ENCODE measurements at regions not wholly inside any gene's neighbourhood (a gene's known extent, or its start where the extent isn't known, plus 50 kb on each side); places are given as distances from the start of the nearest gene placed in this dataset.

DNA sequence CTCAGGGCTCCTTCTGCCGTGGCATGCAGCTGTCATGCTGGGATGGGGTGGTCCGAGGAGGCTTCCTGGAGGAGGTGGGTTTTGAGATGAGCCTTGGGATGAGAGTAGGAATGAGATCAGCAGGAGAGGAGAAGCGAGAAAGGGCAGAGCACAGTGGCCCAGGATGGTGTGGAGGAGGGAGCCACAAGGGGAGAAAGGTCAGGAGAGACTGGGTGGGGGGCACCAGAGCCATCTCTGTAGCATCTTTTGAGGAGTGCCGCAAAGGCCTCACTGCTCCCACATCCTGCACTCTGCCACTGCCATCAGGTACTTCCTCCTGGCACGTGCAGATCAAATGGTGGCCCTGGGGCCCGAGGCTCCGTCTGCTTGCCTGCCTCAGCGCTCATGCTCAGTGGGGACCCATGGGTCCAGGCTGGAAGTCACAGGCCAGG, 150.2 kb downstream of the MACROH2A1 start:
- no peak for DNase-seq (ENCODE audit: low read depth in 2 of 2)

- no peak for DNase-seq (ENCODE audit: low read depth in 2 of 2)
Measured at GRCh38 chr5:135246923-135247795, 151.9 kb downstream of the MACROH2A1 start.

DNA sequence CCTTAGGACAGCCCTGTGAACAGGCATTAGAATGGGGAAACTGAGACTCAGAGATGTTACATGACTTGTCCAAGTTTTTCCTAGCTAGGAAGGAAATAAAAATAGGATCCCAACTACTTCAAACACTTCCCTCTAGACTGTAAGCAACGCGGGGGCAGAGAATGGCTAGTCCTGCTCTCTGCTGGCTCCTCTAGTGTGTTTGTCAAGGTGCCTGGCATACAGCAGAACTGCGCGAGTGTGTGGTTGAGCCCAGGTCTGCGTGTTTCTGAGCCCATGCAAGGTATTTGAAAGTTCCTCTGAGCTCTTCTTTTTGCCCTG, 152.5 kb downstream of the MACROH2A1 start:
- DNase-seq (ENCODE audit: low read depth in 2 of 2) = no peak

DNA sequence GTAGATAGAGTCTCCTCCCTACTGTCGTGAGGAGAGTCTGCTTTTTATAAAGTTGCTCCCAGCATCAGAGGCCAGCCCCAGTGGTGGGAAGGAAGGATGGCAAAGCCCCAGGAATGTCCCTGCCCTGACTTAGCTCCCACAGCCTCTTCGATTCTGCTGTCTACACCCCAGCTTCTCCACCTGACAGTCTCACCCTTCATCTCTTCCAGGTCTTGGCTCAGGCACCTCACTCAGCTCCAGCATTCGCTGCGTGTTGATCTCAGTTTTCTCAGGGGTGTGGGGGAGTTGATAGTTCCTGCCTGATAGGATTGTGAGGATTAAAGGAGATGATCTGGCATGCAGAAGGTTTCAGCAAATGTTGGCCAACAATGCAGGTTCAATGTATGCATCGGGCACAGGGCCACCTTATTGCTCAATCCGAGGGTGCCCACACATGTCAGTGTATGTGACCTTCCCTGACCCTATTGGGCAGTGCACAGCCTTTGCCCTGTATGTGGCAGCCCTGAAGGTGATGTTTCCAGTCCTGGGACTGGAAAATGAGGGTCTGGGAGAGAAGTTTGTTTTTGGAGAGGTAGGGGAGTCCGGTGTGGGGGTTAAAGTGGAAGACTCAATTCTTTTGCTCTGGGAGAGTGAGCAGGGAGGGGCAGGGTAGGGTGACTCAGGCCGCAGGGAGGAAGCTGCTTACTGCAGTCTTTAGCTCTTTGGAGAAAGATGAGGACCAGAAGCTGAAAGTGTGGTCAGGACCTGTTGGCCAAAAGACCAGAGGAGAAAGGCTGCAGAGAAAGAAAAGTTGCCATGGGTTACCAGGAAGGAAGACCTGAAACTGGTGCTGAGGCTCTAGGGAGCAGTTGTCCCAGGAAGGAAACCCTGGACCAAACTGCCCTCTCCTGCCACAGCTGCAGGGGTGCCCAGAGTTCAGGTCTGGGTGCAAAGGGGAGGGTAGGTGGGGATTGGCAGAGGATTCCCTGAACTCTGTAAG, 153.2 kb downstream of the MACROH2A1 start:
- DNase-seq (ENCODE audit: low read depth in 2 of 2) = no peak

DNA sequence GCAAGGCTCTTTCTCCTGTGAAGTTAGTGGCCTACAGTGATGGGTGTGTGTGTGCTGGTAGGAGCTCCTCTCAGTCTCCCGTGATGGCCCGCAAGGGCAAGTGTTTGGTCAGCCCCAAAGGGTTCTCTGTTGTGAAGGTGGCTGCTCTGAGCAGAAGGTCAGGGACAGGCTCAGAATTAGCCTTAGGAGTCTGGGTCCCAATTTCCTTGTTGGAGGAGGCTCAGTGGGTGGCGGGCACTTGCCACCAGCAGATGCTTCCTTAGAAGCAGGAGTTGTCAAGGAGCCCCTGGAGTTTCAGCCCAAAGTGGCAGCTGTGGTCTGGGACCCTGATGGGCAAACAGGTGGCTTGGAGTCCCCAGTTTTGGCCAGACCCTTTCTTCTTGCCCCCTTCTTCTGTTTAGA, 154.4 kb downstream of the MACROH2A1 start:
- no peak for DNase-seq (ENCODE audit: low read depth in 2 of 2)

DNA sequence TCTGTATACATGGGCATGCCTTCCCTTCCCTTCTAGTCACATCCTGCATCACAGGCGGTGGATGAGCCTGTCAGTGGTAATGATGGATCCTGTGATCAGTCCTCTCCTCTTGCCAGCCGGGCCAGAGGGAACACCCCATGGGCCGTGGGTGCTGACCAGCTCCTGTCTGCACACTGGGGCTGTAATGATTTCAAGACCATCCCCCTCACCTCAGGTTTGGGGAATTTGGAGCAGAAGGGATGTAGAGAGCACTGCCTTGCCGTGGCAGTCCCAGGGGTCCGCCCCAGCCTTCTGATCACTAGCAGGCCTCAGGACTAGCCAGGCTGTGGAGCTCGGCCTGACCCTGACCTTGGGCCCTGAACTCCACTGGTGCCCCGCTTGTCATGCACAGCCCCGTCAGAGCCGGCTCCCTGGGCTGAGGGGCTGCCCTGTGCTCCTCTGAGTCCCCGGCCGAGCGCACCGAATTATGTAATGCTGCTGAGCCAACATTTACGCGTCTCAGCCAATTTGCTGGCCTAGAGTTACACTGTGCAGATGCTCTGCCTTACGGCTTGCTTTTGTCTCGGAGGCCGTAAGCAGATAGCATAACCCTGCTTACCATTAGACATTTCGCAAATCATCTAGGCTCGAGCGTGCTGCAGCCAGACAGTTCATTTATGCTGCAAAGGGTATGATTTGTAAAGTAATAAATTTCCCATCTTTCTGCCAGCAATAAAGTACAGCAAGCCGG, 155.3 kb downstream of the MACROH2A1 start:
- DNase-seq (ENCODE audit: low read depth in 2 of 2) = no peak

DNA sequence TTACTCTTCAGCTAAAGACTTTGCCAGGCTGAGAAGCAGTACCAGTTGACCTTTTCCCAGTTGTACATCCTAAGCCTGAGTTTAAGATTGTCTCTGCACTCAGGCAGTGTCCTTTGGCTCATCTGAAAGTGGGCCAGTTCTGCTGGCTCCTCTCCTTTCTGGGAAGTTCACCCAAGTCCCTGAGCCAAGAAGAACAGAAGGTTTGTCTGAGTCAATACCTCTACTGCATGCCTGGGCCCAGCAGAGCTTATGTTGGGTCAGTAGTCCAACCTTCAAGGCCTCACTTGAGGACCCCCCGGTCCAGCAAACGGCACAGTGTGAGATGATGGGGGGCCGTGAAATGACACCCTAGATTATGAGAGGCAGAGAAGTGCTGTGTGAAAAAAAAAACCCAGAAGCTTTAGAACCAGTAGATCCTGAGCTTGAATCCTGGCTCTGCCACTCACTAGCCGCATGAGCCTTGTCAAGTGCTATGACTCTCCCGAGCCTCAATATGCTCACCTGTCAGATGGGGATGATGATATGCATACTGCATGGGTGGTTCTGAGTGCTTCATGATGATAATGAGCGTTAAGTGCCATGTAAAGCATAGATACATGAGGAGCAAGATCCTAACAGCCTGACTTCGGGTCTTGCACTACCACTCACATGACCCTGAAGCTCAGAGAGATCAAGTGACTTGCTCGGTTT, 156.0 kb downstream of the MACROH2A1 start:
- no peak for DNase-seq (ENCODE audit: low read depth in 2 of 2)

DNA sequence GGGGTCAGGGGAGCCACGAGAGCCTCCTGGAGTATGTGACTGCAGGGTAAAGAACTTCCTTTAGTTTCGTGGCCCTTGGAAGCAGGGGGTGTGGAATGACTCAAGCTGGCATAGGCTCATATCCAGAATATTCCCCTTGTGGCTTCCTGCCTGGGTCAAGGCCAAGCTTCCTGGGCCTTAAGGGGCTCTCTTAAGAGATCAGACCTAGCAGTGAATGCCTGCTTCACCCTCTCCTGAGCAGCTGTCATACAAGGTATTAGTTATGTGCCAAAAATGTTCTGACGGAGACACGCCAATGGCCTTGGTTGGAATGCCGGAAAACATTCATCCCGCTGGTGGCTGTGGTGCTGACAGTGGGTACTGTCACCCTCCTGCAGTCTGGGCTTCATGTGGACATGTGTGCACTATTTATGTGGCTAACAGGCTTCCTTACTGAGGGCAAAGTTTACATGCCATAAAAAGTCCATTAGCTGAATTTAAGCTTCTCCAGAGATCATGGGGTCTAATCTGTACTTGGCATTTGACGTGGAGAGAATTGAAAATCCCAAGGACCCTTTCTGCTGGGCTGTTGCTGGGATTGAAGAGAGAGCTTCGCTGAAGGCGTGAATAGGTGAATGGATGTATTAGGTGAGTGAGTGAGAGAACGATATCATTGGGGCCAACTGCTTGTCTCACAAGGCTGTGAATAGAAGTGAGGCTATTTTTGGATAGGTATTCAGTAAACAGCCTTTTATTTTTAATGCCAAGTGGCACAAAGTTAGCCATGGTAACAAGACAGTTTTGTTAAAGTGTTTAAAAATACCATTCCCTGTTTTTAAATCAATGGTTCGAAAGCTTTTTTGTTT, 156.8 kb downstream of the MACROH2A1 start:
- DNase-seq (ENCODE audit: low read depth in 2 of 2) = no peak

DNA sequence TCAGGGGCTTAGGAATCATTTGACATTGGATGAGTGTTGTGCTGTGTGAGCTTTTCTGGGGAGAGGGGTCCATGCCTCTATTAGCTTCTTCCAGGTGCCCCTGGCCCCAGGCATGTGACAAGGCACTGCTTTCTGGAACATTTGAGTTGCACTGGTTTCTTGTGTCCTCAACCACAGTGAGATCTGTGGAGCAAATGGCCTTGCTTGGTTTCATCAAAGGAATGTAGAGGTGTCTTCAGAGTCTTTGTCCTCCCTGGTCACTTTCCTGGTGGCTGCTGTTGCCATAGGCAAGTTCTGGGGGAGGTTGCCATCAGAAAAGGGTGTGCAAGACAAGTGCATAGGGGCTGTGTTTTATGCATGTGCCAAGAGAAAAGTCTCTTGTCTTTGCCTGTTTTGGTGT, 157.5 kb downstream of the MACROH2A1 start:
- no peak for DNase-seq (ENCODE audit: low read depth in 2 of 2)

DNA sequence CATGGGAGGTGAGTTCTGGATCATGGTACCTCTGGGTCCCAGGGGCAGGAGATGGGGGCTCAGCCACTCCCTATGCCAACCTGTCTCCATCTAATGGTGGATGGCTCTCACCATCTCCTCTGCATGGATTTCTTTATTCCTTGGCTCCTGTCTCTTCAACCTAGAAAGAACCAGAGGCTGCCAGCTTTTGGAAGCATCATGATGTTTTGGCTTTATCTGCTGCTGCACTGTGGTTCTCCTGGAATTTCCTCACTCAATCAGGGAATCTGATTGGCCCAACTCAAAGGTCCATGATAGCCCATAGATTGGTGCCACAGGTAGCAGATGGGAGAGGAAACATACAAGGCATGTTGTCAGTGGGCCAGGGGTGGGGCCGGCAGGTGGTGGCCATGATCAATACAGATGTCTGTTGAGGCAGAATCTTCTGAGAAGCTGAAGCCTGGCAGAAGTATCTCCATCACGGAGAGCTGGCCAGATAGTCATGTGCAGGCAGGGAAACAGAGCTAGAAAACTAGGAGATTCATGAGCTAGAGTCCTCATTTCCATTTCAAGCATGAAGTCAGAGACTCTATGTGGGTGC, 158.2 kb downstream of the MACROH2A1 start:
- DNase-seq (ENCODE audit: low read depth in 2 of 2) = no peak

GRCh38 chr5:135240283-135240633, 158.8 kb downstream of the MACROH2A1 start:
- no peak for DNase-seq (ENCODE audit: low read depth in 2 of 2)

GRCh38 chr5:135239453-135240282, 159.4 kb downstream of the MACROH2A1 start:
- DNase-seq (ENCODE audit: low read depth in 2 of 2) = no peak

DNA sequence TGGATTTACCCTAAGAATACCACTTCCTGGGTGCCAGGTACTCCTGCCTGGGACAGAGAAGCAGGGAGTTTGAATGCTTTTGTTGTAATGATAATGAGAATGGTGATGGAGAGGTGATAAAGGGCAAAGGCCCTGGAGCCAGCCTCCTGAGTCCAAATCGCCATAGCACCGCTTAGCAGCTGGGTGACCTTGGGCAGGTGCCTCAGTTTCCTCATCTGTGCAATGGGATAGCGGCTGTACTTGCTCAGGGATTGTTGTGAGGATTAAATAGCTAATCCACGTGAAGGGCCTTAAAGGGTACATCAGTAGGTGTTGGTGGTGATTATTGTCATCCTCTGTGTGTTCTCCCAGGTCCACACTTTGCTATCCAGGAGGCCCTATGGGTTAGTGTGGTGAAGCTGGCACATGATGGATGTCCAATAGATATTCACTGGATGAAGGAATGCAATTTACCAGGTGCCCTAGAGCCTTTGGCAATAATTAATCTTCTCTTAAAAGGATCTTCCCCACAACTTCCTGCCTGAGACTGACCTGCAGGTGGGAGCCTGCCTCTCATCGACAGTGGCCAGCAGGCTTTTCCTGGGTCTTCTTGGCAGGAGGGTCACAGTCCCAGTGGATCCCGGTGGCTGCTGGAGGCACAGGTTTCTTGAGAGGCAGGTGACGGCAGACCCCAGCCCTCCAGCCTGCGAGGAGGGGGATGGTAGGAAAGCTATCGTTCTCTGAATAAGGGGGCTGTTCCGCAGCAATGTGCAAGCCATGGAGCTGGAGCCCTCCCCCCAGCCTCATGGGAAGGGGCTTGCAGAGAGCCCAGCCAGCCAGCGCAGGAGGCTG, 160.2 kb downstream of the MACROH2A1 start:
- DNase-seq (ENCODE audit: low read depth in 2 of 2) = no peak

DNA sequence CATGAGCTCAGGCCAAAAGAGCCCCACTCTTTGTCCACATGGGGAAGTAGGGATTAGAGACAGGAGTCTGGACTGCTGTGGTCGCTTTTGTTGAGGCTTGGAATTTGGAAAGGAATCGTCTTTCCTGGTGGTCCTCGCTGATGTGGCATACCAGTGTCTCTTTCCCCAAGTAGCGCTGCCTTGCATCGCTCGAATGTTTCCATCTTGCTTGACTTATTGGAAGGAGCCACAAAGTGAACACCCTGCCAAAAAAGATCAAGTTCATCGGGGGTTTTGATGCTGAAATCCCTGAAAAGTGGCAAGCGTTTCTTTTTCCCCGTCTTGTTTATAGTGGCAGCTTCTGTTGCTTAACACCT, 161.3 kb downstream of the MACROH2A1 start:
- DNase-seq (ENCODE audit: low read depth in 2 of 2) = no peak

DNA sequence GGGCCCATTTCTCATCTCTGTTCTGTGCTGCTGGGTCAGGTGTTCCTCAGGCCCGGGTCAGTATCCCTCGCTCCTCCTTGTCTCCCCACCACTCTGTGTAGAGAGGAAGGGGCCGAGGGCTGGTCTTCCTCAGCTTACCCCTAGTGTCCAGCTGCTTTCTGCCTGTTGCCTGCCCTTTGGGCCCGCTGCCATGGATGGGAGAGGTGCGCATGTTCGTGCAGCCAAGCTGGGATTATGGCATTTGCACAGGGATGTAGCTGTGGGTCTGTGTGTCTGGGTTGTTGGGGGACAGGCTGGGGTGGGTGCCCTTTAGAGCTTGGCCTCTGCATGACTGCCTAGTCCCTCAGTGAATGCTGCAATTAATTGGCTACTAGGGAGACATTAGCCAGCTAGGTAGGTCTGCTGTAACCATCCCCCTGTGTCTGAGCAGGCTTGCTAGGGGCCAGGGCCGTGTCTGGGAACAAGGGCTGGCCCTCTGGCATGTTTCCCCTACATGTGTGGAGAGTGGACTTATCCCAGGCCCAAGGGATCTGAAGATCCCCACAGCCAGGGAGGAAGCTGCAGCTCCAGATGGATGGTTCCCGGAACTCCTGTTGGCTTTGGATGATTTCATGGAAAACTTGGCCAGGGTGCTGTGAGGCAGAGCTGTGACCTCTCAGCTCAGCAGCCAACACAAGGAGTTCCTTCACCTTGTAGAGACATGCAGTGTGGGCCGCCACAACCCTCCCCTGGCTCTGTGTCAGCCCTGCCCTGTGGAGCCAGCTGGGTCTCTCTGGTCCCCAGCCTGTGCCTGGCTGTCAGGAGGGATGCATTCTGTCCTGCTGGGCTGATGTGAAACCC, 161.9 kb downstream of the MACROH2A1 start:
- no peak for DNase-seq (ENCODE audit: low read depth in 2 of 2)

DNA sequence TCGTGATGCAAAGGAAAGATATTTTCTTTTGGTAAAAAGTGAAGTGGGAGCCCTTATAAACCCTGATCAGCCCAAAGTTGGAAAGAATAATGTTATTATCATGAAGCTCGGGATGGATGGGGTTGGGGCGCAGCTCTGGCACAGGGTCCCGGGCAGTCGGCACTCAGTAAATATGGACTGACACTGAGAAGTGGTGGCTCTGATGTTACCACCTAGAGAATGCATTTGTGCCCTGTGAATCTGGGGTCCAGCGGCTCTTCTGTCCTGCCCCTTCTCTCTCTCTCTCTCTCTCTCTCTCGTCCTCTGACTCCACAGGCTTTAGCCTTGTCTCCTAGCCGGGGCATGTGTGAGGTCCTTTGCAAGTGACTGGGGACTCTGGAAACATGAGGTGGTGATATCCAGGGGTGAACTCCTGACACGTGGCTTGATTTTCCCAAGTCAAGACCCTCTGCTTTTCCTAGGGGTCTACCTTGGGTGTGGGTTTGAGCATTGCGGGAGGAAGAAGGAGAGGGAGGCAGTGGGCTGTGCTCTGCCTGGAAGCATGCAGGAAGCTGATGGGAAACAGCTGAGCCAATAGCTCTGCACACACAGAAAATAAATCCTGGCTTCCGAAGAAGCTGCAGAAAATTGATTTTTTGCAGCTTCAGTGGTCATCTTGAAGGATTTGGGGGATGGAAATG, 162.7 kb downstream of the MACROH2A1 start:
- DNase-seq (ENCODE audit: low read depth in 2 of 2) = no peak

Measured in stimulated activated CD4-positive, alpha-beta T cell treated with anti-CD3 and anti-CD28 coated beads, Interleukin-1b, Interleukin-23, amount 100 ng/mL, for 4 hours (primary cell).